ENCODE measurements at regions not wholly inside any gene's neighbourhood (a gene's known extent, or its start where the extent isn't known, plus 50 kb on each side); places are given as distances from the start of the nearest gene placed in this dataset.

GRCh38 chr9:1340390-1340789 is 290.2 kb downstream of the DMRT2 start:
- TF ChIP-seq CTCF (optimal IDR thresholded peaks at IDR 0.05 in 1 of 3, IDR thresholded peaks at IDR 0.05 in 1 of 3, conservative IDR thresholded peaks at IDR 0.05 in 1 of 3; ENCODE audit: extremely low read depth in 1 of 3, insufficient read depth in 2 of 3, low read length in 3 of 3) (no peak), EZH2 (IDR thresholded peaks at IDR 0.05; ENCODE audit: low read length) (no peak)
